PC-9 (cell line): ENCODE measurements at regions not wholly inside any gene's neighbourhood (a gene's known extent, or its start where the extent isn't known, plus 50 kb on each side); places are given as distances from the start of the nearest gene placed in this dataset.

ENCODE experiments used
- CTCF ChIP-seq: fragments of 200-600 bp; sonication (generic); conservative IDR thresholded peaks from 2 replicates; pipeline ENCODE4 v1.6.1; 2017; ENCODE audit warnings: mixed run types, antibody characterized with exemption, mild to moderate bottlenecking, moderate library complexity
- EZH2 ChIP-seq: fragments of 200-600 bp; sonication (generic); IDR thresholded peaks from 2 replicates; pipeline ENCODE4 v1.8.0; 2017; ENCODE audit warnings: antibody characterized with exemption, low read depth

GRCh38 chr5:38613992-38614836 lies 57.8 kb upstream of the LIFR start:
- TF ChIP-seq CTCF: no peak
- no peak for TF ChIP-seq EZH2
